GM21360 (cell line): ENCODE measurements at regions not wholly inside any gene's neighbourhood (a gene's known extent, or its start where the extent isn't known, plus 50 kb on each side); places are given as distances from the start of the nearest gene placed in this dataset.

Experiments
- ATAC-seq: cut with Tn5 transposase; IDR thresholded peaks from one replicate; pipeline ENCODE4 v1.9.1; 2021; ENCODE audit warnings: mild to moderate bottlenecking, moderate library complexity; ENCODE audit not compliant: unreplicated experiment

- no peak for ATAC-seq
Measured at GRCh38 chr17:65477600-65477999, 83.8 kb downstream of the AXIN2 start.

- no peak for ATAC-seq
Measured at GRCh38 chr17:65474660-65475059, 86.8 kb downstream of the AXIN2 start.

- no peak for ATAC-seq
Measured at GRCh38 chr17:65473985-65474384, 87.5 kb downstream of the AXIN2 start.

- ATAC-seq, result no peak
Measured at GRCh38 chr17:65473363-65473762, 88.1 kb downstream of the AXIN2 start.

- no peak for ATAC-seq
Measured at GRCh38 chr17:65472666-65473309, 88.7 kb downstream of the AXIN2 start.

GRCh38 chr17:65470783-65471182, 90.7 kb downstream of the AXIN2 start:
- ATAC-seq, result no peak

GRCh38 chr17:65468321-65468720, 93.1 kb downstream of the AXIN2 start:
- ATAC-seq, result no peak

- ATAC-seq, result no peak
Measured at GRCh38 chr17:65467156-65467555, 94.3 kb downstream of the AXIN2 start.

- ATAC-seq, result no peak
Measured at GRCh38 chr17:65466547-65466946, 94.9 kb downstream of the AXIN2 start.

GRCh38 chr17:65463242-65463641, 98.2 kb downstream of the AXIN2 start:
- ATAC-seq, result no peak

- ATAC-seq, result no peak
Measured at GRCh38 chr17:65459677-65460347, 101.6 kb downstream of the AXIN2 start.

GRCh38 chr17:65457635-65458257, 103.7 kb downstream of the AXIN2 start:
- ATAC-seq, result no peak

GRCh38 chr17:65457183-65457582, 104.3 kb downstream of the AXIN2 start:
- no peak for ATAC-seq

GRCh38 chr17:65456368-65457151, 104.9 kb downstream of the AXIN2 start:
- no peak for ATAC-seq

- no peak for ATAC-seq
Measured at GRCh38 chr17:65455972-65456343, 105.5 kb downstream of the AXIN2 start.

GRCh38 chr17:65455154-65455971, 106.1 kb downstream of the AXIN2 start:
- ATAC-seq, result no peak

GRCh38 chr17:65453204-65453931, 108.1 kb downstream of the AXIN2 start:
- ATAC-seq, result no peak

- ATAC-seq, result no peak
Measured at GRCh38 chr17:65449495-65449894, 112.0 kb downstream of the AXIN2 start.

GRCh38 chr17:65447823-65448222, 113.6 kb downstream of the AXIN2 start:
- ATAC-seq, result no peak
